ENCODE measurements at regions not wholly inside any gene's neighbourhood (a gene's known extent, or its start where the extent isn't known, plus 50 kb on each side); places are given as distances from the start of the nearest gene placed in this dataset.

DNA sequence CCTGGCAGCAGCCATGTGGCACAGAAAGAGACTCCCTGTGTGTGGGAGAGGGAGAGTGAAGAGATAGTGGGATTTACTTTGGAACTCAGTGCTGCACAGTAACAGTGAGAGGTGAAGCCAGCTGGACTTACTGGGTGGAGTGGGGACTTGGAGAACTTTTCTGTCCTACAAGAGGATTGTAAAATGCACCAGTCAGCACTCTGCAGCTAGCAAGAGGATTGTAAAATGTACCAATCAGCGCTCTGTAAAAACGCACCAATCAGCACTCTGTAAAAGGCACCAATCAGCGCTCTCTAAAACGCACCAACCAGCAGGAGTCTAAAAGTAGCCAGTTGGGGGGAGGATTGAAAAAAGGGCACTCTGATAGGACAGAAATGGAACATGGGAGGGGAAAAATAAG is 688.8 kb upstream of the ALCAM start:
- TF ChIP-seq EP300 (IDR thresholded peaks at IDR 0.05; ENCODE audit: borderline replicate concordance in 1 of 2, control insufficient read depth in 1 of 2, low read depth in 2 of 2, low read length in 2 of 2) (no peak), EZH2 (IDR thresholded peaks at IDR 0.05; ENCODE audit: borderline replicate concordance, control insufficient read depth, low read depth, low read length) (no peak), CUX1 (IDR thresholded peaks at IDR 0.05; ENCODE audit: insufficient replicate concordance, low read depth, low read length) (no peak), CTCF (IDR thresholded peaks at IDR 0.05 in 2 of 3, conservative IDR thresholded peaks at IDR 0.05 in 1 of 3; ENCODE audit: control insufficient read depth in 2 of 3, extremely low read depth in 1 of 3, insufficient read depth in 1 of 3, low read depth in 3 of 3, low read length in 3 of 3) (no peak), HCFC1 (IDR thresholded peaks at IDR 0.05; ENCODE audit: low read length) (no peak), ZNF24 (IDR thresholded peaks at IDR 0.05) (no peak)
